ENCODE measurements at regions not wholly inside any gene's neighbourhood (a gene's known extent, or its start where the extent isn't known, plus 50 kb on each side); places are given as distances from the start of the nearest gene placed in this dataset.

DNA sequence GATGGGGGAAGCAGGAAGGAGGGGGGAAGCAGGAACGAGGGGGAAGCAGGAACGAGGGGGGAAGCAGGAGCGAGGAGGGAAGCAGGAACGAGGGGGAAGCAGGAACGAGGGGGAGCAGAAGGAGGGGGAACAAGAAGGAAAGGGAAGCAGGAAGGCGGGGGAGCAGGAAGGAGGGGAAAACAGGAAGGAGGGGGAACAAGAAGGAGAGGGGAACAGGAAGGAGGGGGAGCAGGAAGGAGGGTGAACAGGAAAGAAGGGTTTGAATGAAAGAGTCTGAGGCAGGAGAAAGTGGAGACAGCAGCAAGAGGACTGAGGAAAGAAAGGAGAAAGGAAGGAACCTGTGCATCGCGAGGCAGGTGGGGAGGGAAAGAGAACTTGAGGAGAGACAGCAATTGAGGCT is 256.6 kb downstream of the PTEN start:
- DNase-seq (ENCODE audit: low read depth) = no peak
- H3K4me3 ChIP-seq (ENCODE audit: low read depth, low read length) = no peak overlapping the region
- TF ChIP-seq, protein P1, sequence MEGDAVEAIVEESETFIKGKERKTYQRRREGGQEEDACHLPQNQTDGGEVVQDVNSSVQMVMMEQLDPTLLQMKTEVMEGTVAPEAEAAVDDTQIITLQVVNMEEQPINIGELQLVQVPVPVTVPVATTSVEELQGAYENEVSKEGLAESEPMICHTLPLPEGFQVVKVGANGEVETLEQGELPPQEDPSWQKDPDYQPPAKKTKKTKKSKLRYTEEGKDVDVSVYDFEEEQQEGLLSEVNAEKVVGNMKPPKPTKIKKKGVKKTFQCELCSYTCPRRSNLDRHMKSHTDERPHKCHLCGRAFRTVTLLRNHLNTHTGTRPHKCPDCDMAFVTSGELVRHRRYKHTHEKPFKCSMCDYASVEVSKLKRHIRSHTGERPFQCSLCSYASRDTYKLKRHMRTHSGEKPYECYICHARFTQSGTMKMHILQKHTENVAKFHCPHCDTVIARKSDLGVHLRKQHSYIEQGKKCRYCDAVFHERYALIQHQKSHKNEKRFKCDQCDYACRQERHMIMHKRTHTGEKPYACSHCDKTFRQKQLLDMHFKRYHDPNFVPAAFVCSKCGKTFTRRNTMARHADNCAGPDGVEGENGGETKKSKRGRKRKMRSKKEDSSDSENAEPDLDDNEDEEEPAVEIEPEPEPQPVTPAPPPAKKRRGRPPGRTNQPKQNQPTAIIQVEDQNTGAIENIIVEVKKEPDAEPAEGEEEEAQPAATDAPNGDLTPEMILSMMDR (IDR thresholded peaks at IDR 0.05; ENCODE audit: insufficient read depth, low read depth, low read length, missing control alignments) = no peak

DNA sequence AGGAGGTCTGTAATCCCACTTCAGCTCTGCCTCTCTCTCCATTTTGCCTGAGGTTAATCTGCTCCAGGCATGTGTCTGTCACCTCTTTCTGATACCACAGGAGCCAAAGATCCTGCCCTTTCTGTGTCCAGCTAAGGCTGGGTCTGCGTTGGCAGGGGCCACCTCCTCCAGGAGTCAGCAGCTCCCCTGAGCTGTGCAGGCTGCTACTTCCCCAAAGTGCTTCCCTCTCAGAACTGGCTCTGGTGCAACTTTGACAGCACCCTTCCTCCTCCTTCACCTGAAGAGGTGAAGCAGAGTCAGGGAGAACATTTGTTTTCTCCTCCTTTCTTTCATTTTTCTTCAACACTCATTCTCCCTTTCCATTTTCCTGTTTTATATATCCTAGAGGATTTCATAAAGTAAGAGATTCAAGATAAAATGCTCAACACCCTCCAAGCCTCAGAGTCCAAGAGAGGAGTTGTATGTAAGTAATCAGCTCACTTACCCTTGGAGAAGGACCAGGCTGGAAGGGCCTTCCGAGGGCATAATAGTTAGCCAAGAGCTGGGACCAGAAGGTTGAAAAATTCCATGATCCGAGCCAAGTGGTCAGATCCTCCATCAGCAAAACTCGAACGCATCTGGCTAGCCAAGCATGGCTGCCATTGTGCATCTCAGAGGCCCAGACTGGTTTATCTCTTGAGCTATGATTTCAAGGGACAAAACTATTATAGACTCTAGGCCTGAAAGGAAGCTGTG is 257.3 kb downstream of the PTEN start:
- TF ChIP-seq, protein P1 (IDR thresholded peaks at IDR 0.05; ENCODE audit: insufficient read depth, low read depth, low read length, missing control alignments) = no peak
- DNase-seq (ENCODE audit: low read depth) = peak; percentile 19
- H3K4me3 ChIP-seq (ENCODE audit: low read depth, low read length) = no peak overlapping the region

DNA sequence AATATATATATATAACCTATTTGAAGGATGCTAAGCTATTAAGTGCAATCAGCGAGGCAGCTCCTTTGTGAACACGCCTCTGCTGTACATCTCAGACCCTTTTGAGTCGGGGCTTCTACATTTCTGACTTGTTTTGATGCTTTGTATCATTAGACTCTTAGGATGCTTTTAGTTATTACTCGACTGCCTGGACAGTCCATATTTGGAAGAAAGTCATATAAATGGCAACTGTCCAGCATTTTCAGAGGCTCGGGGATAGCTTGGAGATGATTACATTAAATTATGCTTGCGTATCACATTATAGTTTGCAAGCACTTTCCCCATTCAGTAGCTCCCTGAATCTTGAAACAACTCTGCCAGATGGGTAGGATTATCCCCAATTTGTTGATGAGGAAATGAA is 257.9 kb downstream of the PTEN start:
- TF ChIP-seq, protein P1 (IDR thresholded peaks at IDR 0.05; ENCODE audit: insufficient read depth, low read depth, low read length, missing control alignments) = no peak
- no peak overlapping the region for H3K4me3 ChIP-seq (ENCODE audit: low read depth, low read length)
- no peak for DNase-seq (ENCODE audit: low read depth)

DNA sequence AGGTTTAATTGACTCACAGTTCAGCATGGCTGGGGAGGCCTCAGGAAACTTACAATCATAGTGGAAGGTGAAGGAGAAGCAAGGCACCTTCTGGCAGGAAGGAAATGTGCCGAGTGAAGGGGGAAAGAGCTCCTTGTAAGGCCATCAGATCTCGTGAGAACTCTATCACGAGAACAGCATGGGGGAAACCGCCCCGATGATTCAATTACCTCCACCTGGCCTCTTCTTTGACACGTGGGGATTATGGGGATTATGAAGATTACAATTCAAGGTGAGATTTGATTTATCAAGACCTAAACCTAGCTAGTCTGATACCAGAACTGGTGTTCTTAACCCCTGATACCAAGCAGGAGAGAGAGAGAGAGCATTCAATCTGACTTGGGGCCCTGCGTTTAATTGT is 258.7 kb downstream of the PTEN start:
- no peak for DNase-seq (ENCODE audit: low read depth)
- TF ChIP-seq, protein P1 (IDR thresholded peaks at IDR 0.05; ENCODE audit: insufficient read depth, low read depth, low read length, missing control alignments) = no peak
- H3K4me3 ChIP-seq (ENCODE audit: low read depth, low read length) = no peak overlapping the region

DNA sequence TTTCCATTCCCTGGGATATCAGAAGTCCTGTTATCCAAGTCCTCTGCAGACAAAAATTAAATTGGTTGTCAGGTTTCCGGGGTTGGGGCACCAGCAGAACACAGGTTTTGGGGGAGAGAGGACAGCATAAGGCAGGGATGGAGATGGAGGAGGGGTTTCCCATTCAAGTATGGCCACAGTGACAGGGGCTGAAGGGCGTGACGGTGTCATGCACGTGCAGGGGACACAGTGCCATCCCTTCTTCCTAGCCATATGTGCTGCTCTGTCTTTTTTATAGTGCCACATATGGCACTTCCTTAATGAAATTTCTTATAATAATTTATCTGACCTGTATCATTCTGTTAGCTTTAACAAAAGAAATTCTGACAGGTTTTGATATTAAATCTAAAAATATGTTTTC is 259.2 kb downstream of the PTEN start:
- no peak for DNase-seq (ENCODE audit: low read depth)
- no peak overlapping the region for H3K4me3 ChIP-seq (ENCODE audit: low read depth, low read length)
- TF ChIP-seq, protein P1 (IDR thresholded peaks at IDR 0.05; ENCODE audit: insufficient read depth, low read depth, low read length, missing control alignments) = no peak

DNA sequence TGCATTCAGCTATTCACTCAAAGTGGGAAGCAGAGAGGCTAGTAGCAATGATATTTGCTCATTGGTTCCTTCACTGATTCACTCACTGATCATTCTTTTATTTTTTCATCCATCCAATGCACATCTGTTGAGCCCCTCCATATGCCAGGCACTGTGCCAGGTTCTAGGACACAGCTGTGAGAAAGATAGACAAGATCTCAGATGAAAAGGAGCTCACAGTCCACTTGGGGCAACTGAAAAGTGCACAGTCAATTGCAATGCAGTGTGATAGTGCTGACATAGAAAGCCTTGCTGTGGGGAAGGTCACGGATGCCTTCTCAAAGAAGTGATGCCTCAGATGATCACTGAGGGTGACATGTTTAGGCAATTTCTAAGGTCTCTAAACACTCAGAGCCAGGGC is 262.3 kb downstream of the PTEN start:
- H3K4me3 ChIP-seq (ENCODE audit: low read depth, low read length) = no peak overlapping the region
- DNase-seq (ENCODE audit: low read depth) = no peak
- TF ChIP-seq, protein P1 (IDR thresholded peaks at IDR 0.05; ENCODE audit: insufficient read depth, low read depth, low read length, missing control alignments) = no peak

DNA sequence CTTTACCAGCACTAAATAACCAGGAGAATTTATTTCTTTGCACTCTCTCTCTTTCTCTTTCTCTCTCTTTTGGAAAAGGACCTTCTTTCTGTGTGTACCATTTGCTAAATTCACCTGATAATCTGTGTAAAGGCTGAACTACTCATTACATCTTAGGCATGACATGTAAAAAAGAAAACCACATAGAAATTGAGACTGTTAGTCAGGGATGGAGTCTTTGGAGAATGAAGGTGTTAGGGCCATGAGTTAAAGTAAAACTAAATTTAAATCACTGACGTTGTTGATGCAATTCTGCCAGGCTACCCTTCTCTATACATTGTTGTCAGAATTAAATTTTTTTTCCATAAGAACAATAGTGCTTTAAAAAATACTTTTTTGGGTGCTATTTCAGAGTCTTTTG is 263.3 kb downstream of the PTEN start:
- DNase-seq (ENCODE audit: low read depth) = no peak
- H3K4me3 ChIP-seq (ENCODE audit: low read depth, low read length) = no peak overlapping the region
- TF ChIP-seq, protein P1 (IDR thresholded peaks at IDR 0.05; ENCODE audit: insufficient read depth, low read depth, low read length, missing control alignments) = no peak
